Activated CD4-positive, alpha-beta T cell treated with anti-CD3 and anti-CD28 coated beads for 48 hours (primary cell): ENCODE measurements at regions not wholly inside any gene's neighbourhood (a gene's known extent, or its start where the extent isn't known, plus 50 kb on each side); places are given as distances from the start of the nearest gene placed in this dataset.
"Not testable (repeated sequence)": the region's sequence is repeated elsewhere in the genome, so short reads cannot be mapped to it uniquely, and the experiment has no call there.

ENCODE experiments used
- DNase-seq: peaks from one replicate; pipeline ENCODE4 v3.0.0-alpha.2; 2020

DNA sequence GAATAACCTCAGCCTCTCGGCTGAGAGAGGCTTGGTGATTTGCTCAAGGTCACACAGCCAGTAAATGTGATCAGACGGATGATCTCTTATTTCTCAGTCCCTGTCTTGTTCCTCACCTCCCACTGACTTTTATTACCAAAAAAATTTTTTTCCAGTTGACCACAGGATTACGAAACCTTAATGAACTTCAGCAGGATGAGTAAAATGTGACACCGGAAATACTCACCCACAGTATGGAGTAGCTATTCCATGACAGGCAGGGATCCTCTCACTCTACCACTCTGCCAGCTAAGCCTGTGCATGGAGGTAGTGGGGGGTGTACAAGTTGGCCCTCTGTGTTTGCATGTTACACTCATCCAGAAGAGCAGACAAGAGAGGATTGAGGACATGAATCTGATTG lies 916.4 kb downstream of the UQCRFS1 start:
- DNase-seq = no peak

DNA sequence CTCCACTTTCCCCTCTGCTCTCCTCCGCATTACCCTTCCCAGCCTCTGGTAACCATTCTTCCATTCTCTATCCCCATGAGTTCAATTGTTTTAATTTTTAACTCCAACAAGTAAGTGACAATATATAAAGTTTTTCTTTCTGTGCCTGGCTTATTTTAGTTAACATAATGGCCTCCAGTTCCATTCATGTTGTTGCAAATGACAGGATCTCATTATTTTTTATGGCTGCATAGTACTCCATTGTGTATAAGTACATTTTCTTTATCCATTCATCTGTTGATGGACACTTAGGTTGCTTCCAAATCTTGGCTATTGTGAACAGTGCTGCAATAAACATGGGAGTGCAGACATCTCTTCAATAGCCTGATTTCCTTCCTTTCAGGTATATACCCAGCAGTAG lies 918.0 kb downstream of the UQCRFS1 start:
- not testable (repeated sequence) for DNase-seq

DNA sequence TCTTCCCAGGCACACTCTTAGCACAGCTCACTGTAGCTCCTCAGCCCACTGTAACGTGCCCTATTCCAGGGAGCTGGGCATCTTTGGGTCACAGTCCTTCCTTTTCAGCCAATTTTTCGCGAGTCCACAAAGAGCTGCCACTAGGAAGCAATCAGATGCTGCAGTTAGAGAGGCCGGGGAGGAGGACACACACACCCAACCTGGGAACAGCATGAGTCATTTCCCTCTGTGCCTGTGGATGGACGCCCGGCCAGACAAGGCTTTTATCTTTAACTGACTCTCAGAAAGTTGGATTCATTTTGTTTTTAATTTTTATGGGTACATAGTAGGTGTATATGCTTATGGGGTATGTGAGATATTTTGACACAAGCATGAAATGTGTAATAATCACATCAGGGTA lies 918.6 kb downstream of the UQCRFS1 start:
- DNase-seq = no peak

DNA sequence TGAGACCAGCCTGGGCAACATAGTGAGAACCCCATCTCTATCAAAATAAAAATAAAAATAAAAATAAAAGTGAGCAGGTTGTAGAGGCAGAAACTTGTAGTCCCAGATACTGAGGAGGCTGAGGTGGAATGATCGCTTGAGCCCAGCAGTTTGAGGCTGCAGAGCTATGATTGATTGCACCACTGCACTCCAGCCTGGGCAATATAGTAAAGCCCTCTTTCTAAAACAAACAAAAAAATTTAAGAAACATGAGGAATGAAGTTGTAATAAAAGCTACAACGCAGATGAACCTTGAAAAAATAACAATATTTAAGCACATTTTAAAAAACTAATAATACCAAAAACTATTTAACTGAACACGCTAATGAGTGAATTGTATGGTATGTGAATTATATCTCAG lies 919.3 kb downstream of the UQCRFS1 start:
- no peak for DNase-seq

DNA sequence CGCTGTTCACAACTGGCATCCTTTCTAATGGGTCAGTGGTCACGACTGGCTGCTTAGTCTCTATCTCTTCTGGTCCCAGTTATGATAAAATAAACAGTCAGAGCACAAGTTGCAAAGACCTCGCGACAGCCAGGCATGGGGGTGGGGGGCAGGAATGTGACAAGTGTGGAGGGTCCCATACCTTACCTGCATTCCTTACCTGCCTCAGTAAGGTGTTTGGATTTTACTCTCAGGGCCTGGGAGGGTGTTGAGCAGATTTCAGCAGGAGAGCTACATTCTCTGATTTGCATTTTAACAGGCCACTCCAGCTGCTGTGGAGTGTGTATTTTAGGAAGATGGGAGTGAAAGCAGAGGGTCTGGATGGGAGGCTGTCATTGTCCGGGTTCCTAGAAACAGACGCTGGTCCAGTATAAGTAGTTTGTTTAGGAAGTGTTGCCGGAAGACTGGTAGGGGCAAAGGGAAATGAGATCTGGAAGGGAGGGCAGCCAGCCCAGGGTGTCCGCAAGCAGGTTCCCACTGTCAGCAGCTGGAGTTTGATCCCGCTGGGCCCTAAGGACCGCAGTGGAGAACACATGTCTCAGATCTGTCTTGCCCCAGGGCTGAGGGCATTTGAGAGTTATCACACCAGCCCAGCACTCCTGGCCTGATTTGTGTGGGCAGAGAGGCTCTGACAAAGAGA lies 920.0 kb downstream of the UQCRFS1 start:
- no peak for DNase-seq

DNA sequence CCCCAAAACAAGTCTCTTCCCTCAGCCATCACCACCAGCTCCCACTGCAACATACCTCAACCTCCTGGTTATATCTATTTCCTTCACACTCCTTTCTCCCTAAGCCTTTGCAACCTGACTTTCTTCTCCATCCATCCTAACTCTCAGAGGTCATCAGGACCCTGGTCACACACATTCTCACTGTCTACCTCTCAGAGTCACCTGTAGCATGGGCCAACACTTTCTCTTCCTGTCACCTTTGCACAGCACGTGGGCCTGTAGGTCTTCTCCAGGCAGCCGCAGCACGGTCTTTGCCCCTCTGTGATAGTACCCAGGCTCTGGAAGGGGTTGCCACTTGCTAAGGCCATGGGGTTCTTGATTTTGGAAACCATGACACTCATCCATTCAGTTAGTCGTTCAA lies 921.1 kb downstream of the UQCRFS1 start:
- DNase-seq = no peak

DNA sequence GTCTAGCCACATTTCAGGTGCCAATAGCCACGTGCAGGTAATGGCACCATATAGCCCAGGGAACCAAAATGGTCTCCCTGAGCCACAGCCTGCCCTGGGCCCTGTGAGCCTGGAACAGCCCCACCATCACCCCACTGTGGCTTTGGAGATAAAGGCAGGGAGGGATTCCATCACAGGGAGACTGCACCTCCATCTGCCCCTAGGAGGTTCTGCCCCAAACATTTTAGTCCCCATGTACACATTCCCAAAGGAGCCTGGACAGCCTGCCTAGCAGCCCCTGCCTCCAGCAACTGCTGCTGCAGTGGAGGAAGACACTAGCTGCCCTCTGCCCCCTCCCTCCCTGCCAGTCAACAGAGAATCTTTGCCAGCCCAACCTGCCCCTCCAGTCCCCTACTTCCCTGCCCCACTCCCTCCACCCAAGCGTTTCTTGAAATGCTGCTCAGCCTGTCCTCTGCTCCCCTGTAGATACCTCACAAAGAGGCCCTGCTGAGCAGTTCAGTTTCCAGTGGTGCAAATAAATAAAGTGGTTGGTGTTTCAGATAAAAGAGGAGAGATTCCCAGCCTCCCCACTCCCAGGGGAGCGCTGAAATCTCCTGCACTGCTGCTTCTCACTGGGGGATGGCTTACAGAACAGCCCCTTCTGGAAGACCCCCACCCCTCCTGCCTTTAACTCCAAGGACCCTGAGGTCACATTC lies 921.8 kb downstream of the UQCRFS1 start:
- no peak for DNase-seq

DNA sequence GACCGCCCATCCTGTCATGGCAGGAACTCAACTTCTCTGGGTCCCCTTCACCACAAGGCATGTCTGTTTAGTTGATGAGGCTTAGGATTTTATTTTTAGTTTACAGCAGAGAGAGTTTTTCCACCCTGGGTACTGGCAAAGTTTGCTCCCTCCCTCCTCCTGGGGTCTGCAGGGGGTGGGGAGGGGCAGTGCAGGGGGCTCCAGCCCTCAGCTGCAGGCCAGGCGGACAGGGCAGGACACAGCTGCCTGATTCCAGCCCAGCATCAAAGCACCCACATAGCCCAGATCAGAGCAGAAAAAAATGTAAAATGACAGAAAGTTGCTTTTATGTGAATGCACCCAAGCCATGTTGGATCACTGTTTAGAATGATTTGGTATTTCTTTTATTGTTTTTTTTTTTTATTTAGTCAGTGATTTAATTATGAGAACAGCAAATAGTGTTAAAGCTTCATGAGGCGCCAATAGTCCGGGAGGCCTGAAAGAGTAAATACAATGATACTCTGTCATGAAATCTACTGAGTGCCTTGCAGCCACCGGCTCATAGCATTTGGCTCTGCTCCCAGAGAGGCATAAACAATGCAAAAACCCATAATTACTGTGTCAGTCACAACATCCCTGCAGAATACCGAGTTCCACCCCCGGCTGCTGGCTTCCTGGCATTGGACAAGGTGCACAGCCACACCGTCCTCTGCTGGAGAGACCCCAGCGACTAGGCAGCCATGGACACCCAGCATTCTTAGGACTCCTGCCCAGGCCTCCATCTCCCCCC lies 923.5 kb downstream of the UQCRFS1 start:
- no peak for DNase-seq

DNA sequence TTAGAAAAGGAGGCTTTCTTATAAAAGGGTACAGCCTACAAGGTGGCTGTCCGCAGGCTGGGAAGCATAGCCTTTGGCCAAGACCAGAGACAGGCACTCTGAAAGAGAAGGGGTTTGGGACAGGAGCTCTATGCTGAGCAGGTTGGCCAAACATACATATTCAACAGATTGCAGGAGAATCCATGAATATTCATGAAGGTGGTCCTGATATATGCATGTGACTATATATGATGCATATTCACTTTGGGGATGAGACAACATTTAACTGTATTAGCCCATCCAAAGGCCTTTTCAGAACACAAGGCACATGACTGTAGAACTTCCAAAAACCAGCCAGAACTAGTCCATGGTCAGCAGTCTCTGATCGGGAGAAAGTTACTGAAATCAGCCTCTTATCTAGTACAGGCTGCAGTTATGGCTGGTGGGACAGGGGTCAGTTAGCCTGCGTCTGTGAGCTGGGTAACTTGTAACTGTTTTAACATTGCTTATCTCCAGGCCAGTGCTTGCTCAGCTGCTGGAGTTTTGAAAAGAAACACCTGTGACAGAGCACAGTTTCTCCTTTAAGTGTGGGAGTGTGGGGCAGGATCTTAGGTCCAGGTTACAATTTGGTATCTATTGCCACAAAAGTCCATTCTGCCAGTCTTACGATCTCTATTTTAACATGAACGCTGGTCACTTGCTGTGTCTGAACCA lies 924.2 kb downstream of the UQCRFS1 start:
- DNase-seq = no peak

DNA sequence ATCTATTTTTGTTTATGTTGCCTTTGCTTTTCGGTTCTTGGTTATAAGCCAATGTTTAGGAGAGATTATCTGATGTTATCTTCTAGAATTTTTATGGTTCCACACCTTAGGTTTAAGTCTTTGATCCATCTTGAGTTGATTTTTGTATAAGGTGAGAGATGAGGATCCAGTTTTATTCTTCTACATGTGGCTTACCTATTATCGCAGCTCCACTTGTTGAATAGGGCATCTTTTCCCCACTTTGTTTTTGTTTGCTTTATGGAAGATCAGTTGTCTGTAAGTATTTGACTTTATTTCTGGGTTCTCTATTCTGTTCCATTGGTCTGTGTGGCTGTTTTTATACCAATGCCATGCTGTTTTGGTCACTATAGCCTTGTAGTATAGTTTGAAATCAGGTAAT lies 927.0 kb downstream of the UQCRFS1 start:
- DNase-seq = no peak

DNA sequence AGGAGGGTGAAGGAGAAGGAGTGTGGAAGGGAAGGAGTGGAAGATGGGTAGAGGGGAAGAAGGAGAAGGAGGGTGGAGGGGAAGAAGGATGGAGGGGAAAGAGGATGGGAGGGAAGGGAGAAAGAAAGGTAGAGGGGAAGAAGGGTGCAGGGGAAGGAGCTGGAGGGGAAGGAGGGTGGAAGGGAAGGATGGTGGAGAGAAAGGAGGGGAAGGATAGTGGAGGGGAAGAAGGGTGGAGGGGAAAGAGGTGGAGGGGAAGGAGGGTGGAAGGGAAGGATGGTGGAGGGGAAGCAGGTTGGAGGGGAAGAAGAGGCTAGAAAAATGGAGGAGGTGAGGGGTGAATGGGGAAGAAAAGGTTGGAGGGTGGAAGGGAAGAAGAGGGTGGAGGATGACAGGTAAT lies 927.9 kb downstream of the UQCRFS1 start:
- DNase-seq = no peak

DNA sequence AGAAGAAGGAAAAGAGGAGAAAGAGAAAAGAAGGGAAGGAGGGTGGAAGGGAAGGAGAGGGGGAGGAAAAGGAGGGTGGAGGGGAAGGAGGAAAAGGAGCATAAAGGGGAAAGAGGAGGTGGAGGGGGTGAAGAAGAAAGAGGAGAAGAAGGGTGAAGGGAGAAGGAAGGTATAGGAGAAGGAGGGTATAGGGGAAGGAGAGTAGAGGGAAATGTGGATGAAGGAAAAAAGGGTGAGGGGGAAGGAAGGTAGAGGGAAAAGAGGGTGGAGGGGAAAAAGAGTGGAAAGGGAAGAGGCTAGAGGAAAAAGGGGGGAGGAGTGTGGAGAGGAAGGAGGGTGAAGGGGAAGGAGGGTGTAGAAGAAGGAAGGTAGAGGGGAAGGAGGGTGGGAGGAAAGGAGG lies 928.6 kb downstream of the UQCRFS1 start:
- no peak for DNase-seq

DNA sequence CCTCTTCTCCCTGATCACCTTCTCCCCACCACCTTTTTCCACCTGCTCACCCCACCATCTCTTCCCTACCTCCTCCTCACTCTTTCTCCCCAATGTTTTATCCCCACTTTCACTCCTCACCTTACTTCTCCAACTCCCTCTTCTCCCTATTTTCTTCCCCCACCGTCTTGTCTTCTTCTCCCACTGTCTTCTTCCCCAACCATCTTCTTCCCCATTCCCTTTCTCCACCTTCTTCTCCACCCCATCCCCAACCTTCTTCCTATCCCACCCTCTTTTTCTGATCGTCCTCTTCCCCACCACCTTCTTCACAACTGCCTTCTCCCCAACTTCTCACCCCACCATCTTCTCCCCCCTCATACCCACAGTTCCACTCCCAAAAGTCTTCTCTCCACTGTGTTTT lies 929.4 kb downstream of the UQCRFS1 start:
- DNase-seq = no peak

DNA sequence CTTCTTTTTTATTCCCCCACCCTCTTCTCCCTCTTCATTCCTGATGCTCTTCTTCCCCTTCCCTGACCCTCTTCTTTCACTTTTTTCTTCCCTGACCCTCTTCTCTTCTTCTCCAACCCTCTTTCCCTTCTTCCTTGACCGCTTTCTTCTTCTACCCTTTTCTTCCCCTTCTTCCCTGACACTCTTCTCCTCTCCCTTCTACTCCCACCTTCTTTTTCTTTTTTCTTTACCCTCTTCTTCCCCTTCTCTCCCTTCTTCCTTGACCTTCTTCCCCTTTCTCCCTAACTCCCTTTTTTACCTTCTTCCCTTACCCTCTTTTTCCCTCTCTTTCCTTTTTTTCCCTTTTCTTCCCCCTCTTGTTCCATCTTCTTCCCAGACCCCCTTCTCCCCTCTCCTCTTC lies 931.3 kb downstream of the UQCRFS1 start:
- DNase-seq = no peak

DNA sequence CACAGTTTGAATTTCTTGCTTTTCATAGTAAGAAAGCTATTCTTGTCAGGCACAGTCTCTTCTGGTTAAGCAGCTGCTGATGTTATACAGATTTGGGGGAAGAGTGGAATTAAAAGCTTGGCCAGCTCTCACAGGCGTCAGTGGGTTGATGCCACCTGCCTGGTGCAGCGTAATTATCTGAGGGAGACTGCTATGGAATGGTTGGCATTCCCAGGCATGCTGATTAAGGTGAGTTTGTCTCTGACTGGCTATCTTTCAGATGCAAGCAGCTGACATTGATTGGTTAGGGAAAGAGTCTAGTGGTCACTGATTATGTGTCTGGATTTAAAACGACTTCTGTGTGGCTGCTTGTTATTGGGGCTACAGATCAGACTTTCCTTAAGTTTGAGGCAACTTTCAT lies 948.4 kb downstream of the UQCRFS1 start:
- no peak for DNase-seq

DNA sequence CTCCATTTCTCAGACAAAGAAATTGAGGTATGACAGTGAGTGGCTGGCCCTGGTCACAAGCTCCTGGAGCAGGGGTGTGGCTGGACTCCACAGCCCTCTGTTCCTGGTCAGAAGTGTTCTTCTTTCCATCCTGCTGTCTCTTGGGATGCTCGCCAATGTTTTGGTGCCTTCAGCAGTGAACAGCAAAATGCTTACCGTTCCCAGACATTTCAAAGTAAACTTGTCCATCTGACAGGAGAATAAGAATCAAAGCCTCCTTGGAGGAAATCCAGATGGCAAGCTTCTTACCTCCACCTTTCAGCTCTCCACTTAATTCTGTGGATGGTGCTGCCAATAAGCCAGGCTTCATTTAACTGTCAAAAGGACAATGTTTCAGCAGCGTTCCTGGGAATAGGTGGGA lies 954.1 kb downstream of the UQCRFS1 start:
- no peak for DNase-seq

DNA sequence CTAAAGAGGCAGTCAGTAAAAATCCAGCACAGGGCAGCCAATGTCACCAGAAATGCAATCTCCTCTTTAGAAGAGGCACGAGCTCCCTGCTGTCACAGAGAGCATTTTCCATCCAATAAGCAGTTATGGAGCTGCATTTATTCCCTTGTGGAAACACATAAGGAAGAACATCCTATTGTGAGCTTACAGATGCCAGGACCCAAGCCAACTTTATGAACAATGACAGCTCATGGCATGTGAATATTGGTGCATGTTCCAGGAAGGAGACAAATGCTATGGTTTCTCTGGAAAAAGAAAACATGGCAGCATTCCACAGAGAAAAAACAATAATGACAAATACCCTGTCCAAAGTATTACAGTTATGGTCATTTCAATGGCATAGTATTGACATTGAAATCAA lies 955.6 kb downstream of the UQCRFS1 start:
- no peak for DNase-seq

DNA sequence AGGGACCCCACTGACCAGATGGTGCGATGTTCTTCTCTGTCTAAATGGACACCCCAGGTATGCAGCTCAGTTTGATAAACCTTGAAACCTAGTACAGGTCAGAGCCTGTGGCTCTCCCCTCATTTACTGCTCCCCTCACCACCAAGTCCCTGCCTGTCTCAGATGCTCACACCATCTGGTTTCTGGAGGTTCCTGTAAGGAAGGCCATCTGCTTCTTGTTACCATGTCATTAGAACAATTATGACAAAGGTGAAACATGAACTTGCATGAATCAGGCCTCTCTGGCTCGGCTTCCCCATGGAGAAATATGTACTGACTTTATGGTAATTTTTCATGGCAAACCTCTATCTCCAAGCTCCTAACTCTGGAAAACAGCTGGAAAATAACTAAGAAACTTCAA lies 965.7 kb downstream of the UQCRFS1 start:
- no peak for DNase-seq

DNA sequence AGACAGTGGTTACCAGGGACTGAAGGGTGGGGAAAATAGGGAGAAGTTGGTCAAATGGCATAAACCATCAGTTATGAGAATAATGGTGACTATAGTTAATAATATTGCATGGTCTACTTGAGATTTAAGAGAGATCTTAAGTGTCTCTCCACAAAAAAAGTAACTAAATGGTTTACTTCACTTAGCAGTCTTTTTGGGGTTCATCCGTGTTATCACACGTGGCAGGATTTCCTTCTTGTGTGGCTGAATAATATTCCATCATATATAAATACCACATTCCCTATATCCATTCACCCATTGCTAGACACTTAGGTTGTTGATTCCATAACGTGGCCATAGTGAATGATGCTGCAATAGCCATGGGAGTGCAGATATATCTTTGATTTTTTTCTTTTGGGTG lies 967.0 kb downstream of the UQCRFS1 start:
- no peak for DNase-seq

DNA sequence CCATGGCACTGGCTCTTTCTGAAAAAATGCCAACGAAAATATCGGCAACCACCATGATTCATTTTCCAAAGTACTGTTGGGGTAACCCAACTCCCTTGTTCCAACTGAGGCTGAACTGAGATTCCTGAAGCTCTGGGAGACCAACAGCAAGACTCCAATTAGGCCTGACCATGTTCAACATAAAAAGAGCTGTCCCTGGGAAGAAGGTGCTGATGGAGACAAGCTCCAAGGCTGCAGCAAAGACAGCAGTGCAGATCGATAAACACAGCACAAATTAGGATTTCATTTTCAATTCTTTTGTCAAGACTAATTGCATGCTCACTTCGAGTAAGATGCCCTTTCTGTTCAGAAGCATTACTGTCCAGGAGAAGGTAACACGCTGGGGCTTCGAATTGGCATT lies 968.0 kb downstream of the UQCRFS1 start:
- DNase-seq = no peak

DNA sequence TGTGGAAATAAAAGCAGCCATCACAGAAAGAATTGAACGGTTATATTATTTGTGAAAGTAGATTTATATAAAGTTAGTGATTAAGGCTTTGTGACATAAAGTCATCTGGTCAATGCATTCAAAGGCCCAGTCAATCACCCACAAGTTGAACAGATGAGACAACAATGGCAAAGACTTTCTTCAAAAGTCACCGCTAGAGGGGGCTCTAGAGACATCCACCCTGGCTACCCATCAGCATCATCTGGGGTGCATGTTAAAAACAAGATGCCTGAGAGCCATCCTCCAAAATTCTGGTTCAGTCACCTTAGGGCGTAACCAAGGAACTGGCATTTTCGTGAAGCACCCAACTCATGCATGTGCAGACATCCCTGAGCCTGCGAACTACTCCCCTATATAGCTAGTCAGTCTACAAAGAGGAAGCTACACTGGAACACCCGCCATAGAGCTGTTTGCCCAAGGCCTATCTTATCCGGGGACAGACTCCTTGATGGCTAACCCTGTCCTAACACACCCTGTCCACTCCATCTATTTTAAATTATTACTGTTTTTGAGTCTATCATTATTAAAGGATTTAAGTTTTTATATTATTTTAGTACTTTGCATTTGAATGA lies 970.5 kb downstream of the UQCRFS1 start:
- peak; percentile 33 for DNase-seq

DNA sequence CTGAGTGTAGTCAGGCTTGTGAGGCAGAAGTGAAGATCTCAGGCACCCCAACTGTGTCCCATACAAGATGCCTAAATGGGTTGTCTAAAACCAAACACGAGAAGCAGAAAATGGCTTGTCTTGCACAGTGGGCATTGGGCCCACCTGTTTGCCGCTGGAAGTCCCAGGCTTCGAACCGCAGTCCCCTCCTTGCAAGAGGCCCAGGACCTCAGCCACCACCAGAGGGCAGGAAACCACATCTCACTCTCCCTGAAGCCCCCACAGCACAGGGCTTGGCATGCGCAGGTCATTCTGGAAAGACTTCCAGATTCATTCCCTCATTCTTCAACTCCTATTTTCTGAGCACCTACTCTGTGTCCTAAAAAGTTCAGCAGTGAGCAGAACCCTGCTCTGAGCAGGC lies 973.7 kb downstream of the UQCRFS1 start:
- no peak for DNase-seq

DNA sequence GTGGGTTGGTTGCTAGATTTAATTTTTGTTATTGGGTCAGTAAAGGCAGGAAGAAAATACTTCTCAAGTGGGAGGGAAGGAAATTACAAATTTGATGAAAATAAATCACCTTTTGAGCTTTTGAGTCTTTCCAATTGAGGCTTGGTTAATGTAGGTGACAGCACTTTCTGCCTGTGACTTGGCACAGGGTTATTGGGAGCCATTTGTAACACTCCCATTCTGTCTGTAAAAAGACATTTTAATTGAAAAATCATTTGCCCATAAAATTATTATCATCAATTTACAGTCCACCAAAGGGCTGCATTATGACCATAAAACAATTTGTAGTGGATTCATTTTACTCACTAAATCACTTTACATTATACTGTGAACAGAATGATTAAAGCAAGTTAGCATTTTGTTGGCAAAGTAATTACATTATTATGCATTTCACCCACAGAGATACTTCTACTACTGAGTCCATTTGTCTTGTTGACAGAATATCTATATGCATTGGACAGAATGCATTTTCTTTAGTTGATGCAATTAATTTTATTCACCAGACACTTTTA lies 974.6 kb downstream of the UQCRFS1 start:
- DNase-seq = no peak
